ENCODE measurements at regions not wholly inside any gene's neighbourhood (a gene's known extent, or its start where the extent isn't known, plus 50 kb on each side); places are given as distances from the start of the nearest gene placed in this dataset.

- FAIRE-seq (no peak), ATAC-seq (no peak), DNase-seq (ENCODE audit: low read depth, low spot score) (no peak)
- in situ Hi-C loops (cut with MboI) (no loop called here), intact Hi-C loops (cut with micrococcal nuclease; ENCODE audit: unreplicated experiment) (no loop called here)
- TF ChIP-seq NFXL1 (IDR thresholded peaks at IDR 0.05; ENCODE audit: borderline replicate concordance) (no peak), RELA (IDR thresholded peaks at IDR 0.05; ENCODE audit: borderline replicate concordance, partially characterized antibody) (no peak), KAT2A (conservative IDR thresholded peaks at IDR 0.05; ENCODE audit: control insufficient read depth, low read depth, low read length) (no peak), LARP7 (IDR thresholded peaks at IDR 0.05) (no peak), STAT1 (conservative IDR thresholded peaks at IDR 0.05) (no peak), NFYA (IDR thresholded peaks at IDR 0.05; ENCODE audit: borderline replicate concordance, low read depth, low read length) (no peak), CBX5 (IDR thresholded peaks at IDR 0.05; ENCODE audit: low read depth) (no peak), ZNF592 (IDR thresholded peaks at IDR 0.05) (no peak), RB1 (IDR thresholded peaks at IDR 0.05; ENCODE audit: borderline replicate concordance) (no peak), TARDBP (IDR thresholded peaks at IDR 0.05; ENCODE audit: borderline replicate concordance) (no peak), ELK1 (IDR thresholded peaks at IDR 0.05; ENCODE audit: low read depth, low read length) (no peak), HSF1 (IDR thresholded peaks at IDR 0.05; ENCODE audit: low read depth, low read length) (no peak)
- 5% methylated on average over 1 of the region's 1 CpG for WGBS (ENCODE audit: insufficient coverage, insufficient replicate concordance, low lambda C conversion rate, missing lambda C conversion rate)
- Histone ChIP-seq H4K20me1 (ENCODE audit: control insufficient read depth, insufficient read depth) (no peaks in the 10 kb centered on the region), H3K4me3 (no peak overlapping the region), H3K27me3 (replicated peaks in 1 of 2; ENCODE audit: control insufficient read depth in 2 of 2, insufficient read depth in 2 of 2, low read length in 1 of 2) (no peaks in the 10 kb centered on the region), H3K79me2 (ENCODE audit: control insufficient read depth, insufficient read depth, low read length) (no peaks in the 10 kb centered on the region), H3K4me2 (ENCODE audit: control insufficient read depth, insufficient read depth) (no peak overlapping the region), H3K4me1 (ENCODE audit: control insufficient read depth, insufficient read depth, low read length) (no peaks in the 10 kb centered on the region), H3K9me3 (replicated peaks; ENCODE audit: control insufficient read depth, insufficient read depth, low read length) (no peaks in the 10 kb centered on the region), H3K36me3 (ENCODE audit: control insufficient read depth in 2 of 2, insufficient read depth in 2 of 2, low read length in 1 of 2) (no peaks in the 10 kb centered on the region), H3K9ac (ENCODE audit: control insufficient read depth, insufficient read depth, low read length) (no peak overlapping the region), H3K27ac (ENCODE audit: control insufficient read depth, insufficient read depth) (no peak overlapping the region), H2AFZ (ENCODE audit: control insufficient read depth, low read depth, low read length) (no peak overlapping the region)
- ChIA-PET SMC1A (ENCODE audit: uncharacterized antibody, unreplicated experiment) (no interaction called here), RAD21 (ENCODE audit: unreplicated experiment) (no interaction called here), POLR2A (no interaction called here), CTCF (no interaction called here)
- BruUV-seq (replicated peaks): no TSS peak
These were observed 411.2 kb upstream of the PIK3C3 start for GRCh38 chr18:41543815-41544214.

Data from GM12878 (cell line).